DOHH2 (cell line): ENCODE measurements at regions not wholly inside any gene's neighbourhood (a gene's known extent, or its start where the extent isn't known, plus 50 kb on each side); places are given as distances from the start of the nearest gene placed in this dataset.

Source experiments
- CTCF ChIP-seq: fragments of 200-600 bp; sonication (generic); IDR thresholded peaks from one replicate; pipeline ENCODE4 v1.5.1; 2014; ENCODE audit warnings: antibody characterized with exemption, mild to moderate bottlenecking, low read depth, low read length; ENCODE audit not compliant: poor library complexity, severe bottlenecking
- EZH2phosphoT487 ChIP-seq: fragments of 200-600 bp; sonication (generic); IDR thresholded peaks from 2 replicates; pipeline ENCODE4 v1.6.1; 2017; ENCODE audit warnings: borderline replicate concordance, mild to moderate bottlenecking, antibody characterized with exemption, low read length, moderate library complexity, mixed read lengths

GRCh38 chr17:17400070-17400469 is 76.7 kb upstream of the MED9 start:
- no peak for TF ChIP-seq CTCF
- no peak for TF ChIP-seq EZH2phosphoT487
